K562 (cell line): ENCODE measurements at regions not wholly inside any gene's neighbourhood (a gene's known extent, or its start where the extent isn't known, plus 50 kb on each side); places are given as distances from the start of the nearest gene placed in this dataset.

Experiments
- ATAC-seq: fragments of 200-7000 bp; cut with Tn5 transposase; 3 replicates; pipeline ENCODE4 v1.9.1; 2020; ENCODE audit warnings: moderate library complexity
- BruUV-seq: library from RNA; stranded (reverse); fragments of 400-500 nt; replicated peaks from 2 replicates; lab custom pipeline; 2021; lab: Mats Ljungman, UMichigan
- CTCF ChIA-PET: fragments of 300-600 bp; formaldehyde crosslinking; extraction: SDS; loops from one replicate; lab custom pipeline; 2021; ENCODE audit warnings: low intra/inter-chr PET ratio; lab: Yijun Ruan, JAX
- POLR2A ChIA-PET: fragments of 300-600, 350-650 bp; sonication (Branson Sonifier 250); formaldehyde crosslinking; extraction: SDS; loops from one replicate; lab custom pipeline; 2021; ENCODE audit warnings: antibody characterized with exemption, inconsistent platforms; lab: Yijun Ruan, JAX
- DNase-seq, 4 experiments: peaks; one replicate each; pipeline versions ENCODE4 v3.0.0 to v3.0.0-alpha.2; 2011 to 2018; ENCODE audit warnings: low spot score in 3 of 4, mixed read lengths in 3 of 4; ENCODE audit errors: extremely low read depth in 1 of 4
- FAIRE-seq: peaks from 2 replicates; lab custom pipeline; 2011; peaks lifted over from hg19 to GRCh38; lab: Jason Lieb, UNC
- H2AFZ ChIP-seq: 2 replicates; pipeline ENCODE4 v1.6.0; 2011; ENCODE audit warnings: low read depth, low read length, control low read depth, inconsistent platforms
- H3K27ac ChIP-seq: fragments of 200-600 bp; 3 replicates; pipeline ENCODE4 v1.8.0; 2011; ENCODE audit warnings: low read depth, mild to moderate bottlenecking, control low read depth, inconsistent platforms, low read length, moderate library complexity, mixed read lengths; ENCODE audit errors: extremely low read depth
- H3K27me3 ChIP-seq, 2 experiments: fragments of 300-600 bp in 1 of 2; 2 replicates in 1 of 2; 3 replicates in 1 of 2; pipeline versions ENCODE4 v1.6.0 to v1.8.0; 2011; ENCODE audit warnings: inconsistent platforms in 2 of 2, low read length in 2 of 2, mild to moderate bottlenecking in 1 of 2, mixed read lengths in 1 of 2, moderate library complexity in 1 of 2; ENCODE audit not compliant: control insufficient read depth in 2 of 2, insufficient read depth in 2 of 2
- H3K36me3 ChIP-seq: fragments of 300-600 bp; 3 replicates; pipeline ENCODE4 v1.8.0; 2011; ENCODE audit warnings: mild to moderate bottlenecking, low read length, inconsistent platforms; ENCODE audit not compliant: control insufficient read depth, insufficient read depth
- H3K4me1 ChIP-seq, 2 experiments: fragments of 200-600 bp in 1 of 2; replicated peaks in 1 of 2; 2 replicates in 1 of 2; 3 replicates in 1 of 2; pipeline versions ENCODE4 v1.5.1 to v1.8.0; 2011; ENCODE audit warnings: inconsistent platforms in 2 of 2, low read length in 2 of 2, mild to moderate bottlenecking in 1 of 2, mixed read lengths in 1 of 2, moderate library complexity in 1 of 2; ENCODE audit not compliant: control insufficient read depth in 2 of 2, insufficient read depth in 2 of 2
- H3K4me2 ChIP-seq: 2 replicates; pipeline ENCODE4 v1.6.1; 2011; ENCODE audit warnings: low read length, control low read depth, inconsistent platforms, mixed read lengths; ENCODE audit not compliant: insufficient read depth
- H3K4me3 ChIP-seq: fragments of 200-600 bp; sonication (generic), shearing (Covaris generic); 2 replicates; pipeline ENCODE4 v1.5.1; 2016; ENCODE audit warnings: control low read depth, inconsistent platforms
- H3K79me2 ChIP-seq: fragments of 200-600 bp; 3 replicates; pipeline ENCODE4 v1.8.0; 2011; ENCODE audit warnings: low read length, inconsistent platforms; ENCODE audit not compliant: control insufficient read depth, insufficient read depth
- H3K9ac ChIP-seq, 2 experiments: 2 replicates each; pipeline versions ENCODE4 v1.6.0 to v1.6.1; 2011; ENCODE audit warnings: low read depth in 2 of 2, low read length in 2 of 2, control low read depth in 1 of 2, inconsistent platforms in 1 of 2, mild to moderate bottlenecking in 1 of 2, mixed read lengths in 1 of 2; ENCODE audit not compliant: insufficient read depth in 1 of 2
- H3K9me1 ChIP-seq: one replicate; pipeline ENCODE4 v1.6.0; 2011; ENCODE audit warnings: inconsistent platforms, mild to moderate bottlenecking, low read length, moderate library complexity; ENCODE audit not compliant: control insufficient read depth, insufficient read depth
- H3K9me3 ChIP-seq: replicated peaks from 2 replicates; pipeline ENCODE4 v1.5.1; 2011; ENCODE audit warnings: low read depth, low read length, inconsistent platforms; ENCODE audit not compliant: control insufficient read depth, insufficient read depth
- H4K20me1 ChIP-seq: replicated peaks from 2 replicates; pipeline ENCODE4 v1.6.1; 2011; ENCODE audit warnings: low read length, inconsistent platforms, mixed read lengths; ENCODE audit not compliant: control insufficient read depth, insufficient read depth
- CBFA2T3 ChIP-seq: fragments of 450-650 bp; IDR thresholded peaks from 2 replicates; pipeline ENCODE4 v1.6.1; 2017
- CEBPB ChIP-seq: fragments of 450-650 bp; IDR thresholded peaks from 2 replicates; pipeline ENCODE4 v1.6.1; 2016; ENCODE audit warnings: missing genetic modification characterization, missing compliant biosample characterization
- E2F3 ChIP-seq: fragments of 250-450 bp; sonication (Bioruptor Pico); IDR thresholded peaks from 2 replicates; pipeline ENCODE4 v1.4.0; 2020; ENCODE audit warnings: mild to moderate bottlenecking
- FIP1L1 ChIP-seq: fragments of 200-400 bp; formaldehyde crosslinking; IDR thresholded peaks from 2 replicates; pipeline ENCODE4 v1.6.1; 2018; ENCODE audit warnings: mild to moderate bottlenecking, low read depth, low read length; ENCODE audit not compliant: poor library complexity, severe bottlenecking
- HNRNPLL ChIP-seq: fragments of 200-400 bp; formaldehyde crosslinking; IDR thresholded peaks from 2 replicates; pipeline ENCODE4 v1.6.1; 2017; ENCODE audit warnings: low read length, low read depth, mild to moderate bottlenecking; ENCODE audit not compliant: poor library complexity, severe bottlenecking
- NBN ChIP-seq: fragments of 450-650 bp; IDR thresholded peaks from 2 replicates; pipeline ENCODE4 v1.6.1; 2016; ENCODE audit warnings: low read depth, mild to moderate bottlenecking
- NCOA4 ChIP-seq: fragments of 450-650 bp; IDR thresholded peaks from 2 replicates; pipeline ENCODE4 v1.6.1; 2018; ENCODE audit warnings: mild to moderate bottlenecking; ENCODE audit not compliant: partially characterized antibody
- NFE2L1 ChIP-seq: fragments of 450-650 bp; IDR thresholded peaks from 2 replicates; pipeline ENCODE4 v1.6.1; 2016; ENCODE audit warnings: missing genetic modification characterization, low read depth, mild to moderate bottlenecking, missing compliant biosample characterization, moderate library complexity, borderline replicate concordance
- PHF21A ChIP-seq: fragments of 450-650 bp; IDR thresholded peaks from 2 replicates; pipeline ENCODE4 v1.6.1; 2017; ENCODE audit warnings: low read depth, borderline replicate concordance
- RNF2 ChIP-seq: sonication (generic); IDR thresholded peaks from 2 replicates; pipeline ENCODE4 v1.6.1; 2016
- SIN3B ChIP-seq: fragments of 450-650 bp; IDR thresholded peaks from 2 replicates; pipeline ENCODE4 v1.6.1; 2017; ENCODE audit warnings: low read depth, mild to moderate bottlenecking, moderate library complexity
- YBX1 ChIP-seq: fragments of 450-650 bp; IDR thresholded peaks from 2 replicates; pipeline ENCODE4 v1.7.1; 2016; ENCODE audit warnings: mild to moderate bottlenecking
- ZBTB43 ChIP-seq: sonication (generic); formaldehyde crosslinking; IDR thresholded peaks from 2 replicates; pipeline ENCODE4 v1.8.0; 2023; ENCODE audit warnings: mild to moderate bottlenecking, missing genetic modification reagents
- ZC3H4 ChIP-seq: sonication (generic); formaldehyde crosslinking; IDR thresholded peaks from 2 replicates; pipeline ENCODE4 v1.9.0; 2021; ENCODE audit warnings: missing genetic modification reagents, borderline replicate concordance
- ZNF146 ChIP-seq: IDR thresholded peaks from one replicate; pipeline ENCODE4 v1.6.1; 2018; ENCODE audit warnings: missing compliant biosample characterization; ENCODE audit not compliant: unreplicated experiment
- ZNF280B ChIP-seq: fragments of 250-450 bp; sonication (Bioruptor Pico); IDR thresholded peaks from 2 replicates; pipeline ENCODE4 v1.5.1; 2021; ENCODE audit warnings: mild to moderate bottlenecking
- ZNF436 ChIP-seq: fragments of 250-450, 450-650 bp; sonication (Bioruptor Pico); formaldehyde crosslinking; IDR thresholded peaks from 2 replicates; pipeline ENCODE4 v1.7.0; 2020; ENCODE audit warnings: mild to moderate bottlenecking
- ZNF444 ChIP-seq: fragments of 250-450 bp; sonication (Bioruptor Pico); IDR thresholded peaks from 2 replicates; pipeline ENCODE4 v1.4.0; 2020; ENCODE audit warnings: mild to moderate bottlenecking, moderate library complexity
- ZSCAN32 ChIP-seq: fragments of 450-650 bp; formaldehyde crosslinking; IDR thresholded peaks from 2 replicates; pipeline ENCODE4 v1.4.0; 2020; ENCODE audit warnings: mild to moderate bottlenecking, moderate library complexity
- WGBS: fragments of 100-300 bp; shearing (Covaris generic); methylation state at CpG from one replicate; pipeline ENCODE4 v1.1.6; 2016; ENCODE audit warnings: low coverage, mixed read lengths; ENCODE audit not compliant: insufficient coverage; ENCODE audit errors: missing lambda C conversion rate; 5-methylcytosine and 5-hydroxymethylcytosine counted together
- in situ Hi-C: fragments of 300-500 bp; cut with MboI; formaldehyde crosslinking; loops from 4 replicates; pipeline ENCODE4 v1.15.0; 2018; ENCODE audit warnings: inconsistent platforms, mixed read lengths
- intact Hi-C: fragments of 100-400 bp; cut with micrococcal nuclease; formaldehyde crosslinking; loops from 2 replicates; pipeline ENCODE4 v1.14.2; 2022

- no peak overlapping the region for H2AFZ ChIP-seq
- H3K27me3 ChIP-seq, result no peaks in the 10 kb centered on the region
- no peak for ATAC-seq
- peaks cover 2% of the 10 kb centered on the region; the same call in 1 of the 2 replicates for H3K9me3 ChIP-seq
- no peaks in the 10 kb centered on the region for H3K4me1 ChIP-seq
- DNase-seq, result no peak
- 0% methylated on average over 6 of the region's 6 CpGs for WGBS
- FAIRE-seq, result no peak
- H4K20me1 ChIP-seq, result no peaks in the 10 kb centered on the region
- intact Hi-C loops (no loop called here), in situ Hi-C loops (no loop called here)
- H3K4me2 ChIP-seq, result no peak overlapping the region
- H3K79me2 ChIP-seq, result no peaks in the 10 kb centered on the region
- CTCF ChIA-PET, result no interaction called here
- no peak overlapping the region for H3K9ac ChIP-seq
- H3K36me3 ChIP-seq, result no peaks in the 10 kb centered on the region
- POLR2A ChIA-PET, result no interaction called here
- H3K27ac ChIP-seq, result no peak overlapping the region
- no peaks in the 10 kb centered on the region for H3K9me1 ChIP-seq
- no TSS peak for BruUV-seq
- H3K4me3 ChIP-seq, result no peak overlapping the region
- TF ChIP-seq SIN3B (no peak), NBN (no peak), ZC3H4 (CRISPR knock-in tag) (no peak), ZSCAN32 (CRISPR knock-in tag) (no peak), NCOA4 (no peak), ZBTB43 (CRISPR knock-in tag) (no peak), ZNF436 (CRISPR knock-in tag) (no peak), E2F3 (no peak), ZNF444 (CRISPR knock-in tag) (no peak), YBX1 (no peak), HNRNPLL (no peak), RNF2 (no peak), CBFA2T3 (no peak), ZNF280B (CRISPR knock-in tag) (no peak), ZNF146 (CRISPR knock-in tag) (no peak), CEBPB (no peak), NFE2L1 (tag) (no peak), FIP1L1 (no peak), PHF21A (no peak)
These were observed 501.7 kb upstream of the TENM3 start for GRCh38 chr4:181741513-181741912.
